T-cell (primary cell): ENCODE measurements at regions not wholly inside any gene's neighbourhood (a gene's known extent, or its start where the extent isn't known, plus 50 kb on each side); places are given as distances from the start of the nearest gene placed in this dataset.

Source experiments
- ATAC-seq, 4 experiments: fragments of 200-7000 bp in 3 of 4; fragments of 150-1000 bp in 1 of 4; cut with Tn5 transposase; replicated peaks in 1 of 4; 1 replicate in 3 of 4; 2 replicates in 1 of 4; pipeline ENCODE4 v1.10.0; 2021; ENCODE audit warnings: moderate library complexity in 3 of 4, mild to moderate bottlenecking in 2 of 4, moderate number of reproducible peaks in 1 of 4
- CTCF ChIA-PET, 2 donors: fragments of 300-600 bp; sonication (Branson Sonifier 250); formaldehyde crosslinking; loops; one replicate each; lab custom pipeline; 2022; ENCODE audit warnings: antibody characterized with exemption in 2 of 2; lab: Charles Lee
- POLR2A ChIA-PET, 2 donors: fragments of 300-600 bp; sonication (Branson Sonifier 250); formaldehyde crosslinking; loops; one replicate each; lab custom pipeline; 2022; ENCODE audit warnings: antibody characterized with exemption in 2 of 2; lab: Charles Lee
- DNase-seq, 35 experiments: peaks; one replicate each; pipeline versions ENCODE4 v3.0.0 to v3.0.0-alpha.2; 2013 to 2023
- H3K27ac ChIP-seq: one replicate; pipeline ENCODE4 v1.5.1; 2013; ENCODE audit warnings: low read length
- H3K27me3 ChIP-seq, 2 experiments: replicated peaks in 1 of 2; 1 replicate in 1 of 2; 2 replicates in 1 of 2; pipeline versions ENCODE4 v1.6.1 to v1.7.0; 2013; ENCODE audit warnings: low read length in 1 of 2, mixed read lengths in 1 of 2; ENCODE audit not compliant: control insufficient read depth in 2 of 2, insufficient read depth in 2 of 2; ENCODE audit errors: extremely low read depth in 1 of 2
- H3K36me3 ChIP-seq, 2 donors: 1 replicate in 1 of 2; 2 replicates in 1 of 2; pipeline versions ENCODE4 v1.6.1 to v1.7.0; 2013; ENCODE audit warnings: low read length in 1 of 2; ENCODE audit not compliant: control insufficient read depth in 2 of 2, insufficient read depth in 1 of 2; ENCODE audit errors: extremely low read depth in 1 of 2
- H3K4me1 ChIP-seq, 2 experiments: 1 replicate in 1 of 2; 2 replicates in 1 of 2; pipeline versions ENCODE4 v1.6.1 to v1.7.0; 2013; ENCODE audit warnings: low read length in 2 of 2, mixed read lengths in 1 of 2; ENCODE audit not compliant: insufficient read depth in 2 of 2, control insufficient read depth in 1 of 2; ENCODE audit errors: extremely low read depth in 1 of 2
- H3K4me3 ChIP-seq, 2 donors: 1 replicate in 1 of 2; 2 replicates in 1 of 2; pipeline versions ENCODE4 v1.5.1 to v1.7.0; 2013; ENCODE audit warnings: mild to moderate bottlenecking in 2 of 2, low read length in 1 of 2, moderate library complexity in 1 of 2; ENCODE audit not compliant: control insufficient read depth in 1 of 2; ENCODE audit errors: extremely low read depth in 1 of 2
- H3K9me3 ChIP-seq: 2 replicates; pipeline ENCODE4 v1.7.0; 2013
- H3K27ac Mint-ChIP-seq, 2 donors: one replicate each; pipeline ENCODE4 v1.8.0; 2020 to 2021; ENCODE audit warnings: mild to moderate bottlenecking in 2 of 2, mixed read lengths in 2 of 2
- H3K27me3 Mint-ChIP-seq, 2 donors: one replicate each; pipeline ENCODE4 v1.8.0; 2021 to 2022; ENCODE audit warnings: mixed read lengths in 2 of 2
- H3K36me3 Mint-ChIP-seq: one replicate; pipeline ENCODE4 v1.8.0; 2021; ENCODE audit warnings: mixed read lengths
- H3K4me1 Mint-ChIP-seq, 3 donors: one replicate each; pipeline ENCODE4 v1.8.0; 2020 to 2022; ENCODE audit warnings: mixed read lengths in 3 of 3, mild to moderate bottlenecking in 1 of 3
- H3K4me3 Mint-ChIP-seq, 3 donors: one replicate each; pipeline ENCODE4 v1.8.0; 2020 to 2022; ENCODE audit warnings: mild to moderate bottlenecking in 3 of 3, mixed read lengths in 3 of 3, moderate library complexity in 3 of 3
- H3K9me3 Mint-ChIP-seq, 3 donors: one replicate each; pipeline ENCODE4 v1.8.0; 2020 to 2022; ENCODE audit warnings: mixed read lengths in 3 of 3
- WGBS: methylation state at CpG from one replicate; pipeline ENCODE4 v1.1.5; 2013; ENCODE audit warnings: missing lambda C conversion rate; ENCODE audit not compliant: insufficient coverage; 5-methylcytosine and 5-hydroxymethylcytosine counted together

DNA sequence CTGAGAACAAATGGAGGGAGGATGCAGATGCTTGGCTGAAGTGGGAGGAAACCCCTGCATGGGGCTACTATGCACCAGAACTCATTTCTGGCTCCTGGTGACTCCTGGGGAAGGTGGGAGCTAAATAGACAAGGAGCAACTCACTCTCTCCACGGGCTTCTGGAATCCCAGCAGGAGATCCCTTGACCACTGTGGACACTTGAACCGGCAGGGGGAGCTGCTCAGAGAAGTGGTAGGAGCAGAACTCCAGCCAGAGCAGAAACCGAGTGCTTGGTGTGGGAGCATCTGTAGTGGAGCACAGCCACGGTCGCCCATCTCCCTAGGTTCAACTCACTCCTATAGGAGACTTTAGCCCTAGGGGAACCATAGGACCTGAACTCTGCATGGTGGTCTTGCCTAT, 205.6 kb upstream of the GJB5 start:
- Histone ChIP-seq H3K27me3 (peaks cover 0 to 18% of the 10 kb centered on the region in 2 experiments), H3K4me3 (no peak overlapping the region), H3K9me3 (no peaks in the 10 kb centered on the region), H3K36me3 (no peaks in the 10 kb centered on the region), H3K4me1 (no peaks in the 10 kb centered on the region), H3K27ac (no peak overlapping the region)
- POLR2A ChIA-PET, result no interaction called here
- DNase-seq (no peak), ATAC-seq (no peak)
- H3K27me3 Mint-ChIP-seq, result peaks cover 22 to 30% of the 10 kb centered on the region in 2 donors
- H3K4me3 Mint-ChIP-seq, result no peak overlapping the region
- peaks cover 4 to 8% (median 5%) of the 10 kb centered on the region in 3 donors for H3K9me3 Mint-ChIP-seq
- no peaks in the 10 kb centered on the region for H3K36me3 Mint-ChIP-seq
- no CpG with 5 or more reads among the region's 5 CpGs for WGBS
- H3K27ac Mint-ChIP-seq, result no peak overlapping the region
- CTCF ChIA-PET, result no interaction called here
- H3K4me1 Mint-ChIP-seq, result no peaks in the 10 kb centered on the region

DNA sequence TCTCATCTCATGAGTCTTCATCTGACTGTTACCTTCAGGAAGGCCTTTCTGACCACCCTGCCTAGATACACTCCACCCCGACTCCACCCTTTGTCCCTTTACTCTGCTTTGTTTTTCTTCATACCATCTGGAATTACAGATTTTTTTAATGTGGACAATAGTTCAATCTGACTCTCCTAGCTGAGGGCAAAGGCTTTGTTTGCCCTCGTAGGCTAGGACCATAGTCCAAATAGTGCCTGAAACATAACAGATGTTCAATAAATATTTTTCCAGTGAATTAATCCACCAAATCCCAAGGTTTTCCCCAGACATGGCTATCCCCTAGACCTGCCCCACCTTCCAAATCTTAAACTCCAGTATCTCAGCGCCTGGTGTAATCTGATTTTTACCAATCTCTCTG, 176.5 kb upstream of the GJB5 start:
- no peak overlapping the region for H3K27ac Mint-ChIP-seq
- H3K27me3 ChIP-seq, result peaks cover 0 to 11% of the 10 kb centered on the region in 2 experiments
- peaks cover 40 to 43% of the 10 kb centered on the region in 2 donors for H3K27me3 Mint-ChIP-seq
- no peak overlapping the region for H3K4me3 ChIP-seq
- H3K4me3 Mint-ChIP-seq, result no peak overlapping the region
- ATAC-seq (no peak), DNase-seq (no peak)
- H3K4me1 ChIP-seq, result no peaks in the 10 kb centered on the region
- CTCF ChIA-PET, result no interaction called here
- no peaks in the 10 kb centered on the region for H3K36me3 Mint-ChIP-seq
- H3K36me3 ChIP-seq, result no peaks in the 10 kb centered on the region
- WGBS, result 76% methylated on average over 3 of the region's 3 CpGs
- H3K4me1 Mint-ChIP-seq, result no peaks in the 10 kb centered on the region
- peaks cover 0 to under 1% (median 0%) of the 10 kb centered on the region in 3 donors for H3K9me3 Mint-ChIP-seq
- POLR2A ChIA-PET, result no interaction called here
- no peak overlapping the region for H3K27ac ChIP-seq
- no peaks in the 10 kb centered on the region for H3K9me3 ChIP-seq

DNA sequence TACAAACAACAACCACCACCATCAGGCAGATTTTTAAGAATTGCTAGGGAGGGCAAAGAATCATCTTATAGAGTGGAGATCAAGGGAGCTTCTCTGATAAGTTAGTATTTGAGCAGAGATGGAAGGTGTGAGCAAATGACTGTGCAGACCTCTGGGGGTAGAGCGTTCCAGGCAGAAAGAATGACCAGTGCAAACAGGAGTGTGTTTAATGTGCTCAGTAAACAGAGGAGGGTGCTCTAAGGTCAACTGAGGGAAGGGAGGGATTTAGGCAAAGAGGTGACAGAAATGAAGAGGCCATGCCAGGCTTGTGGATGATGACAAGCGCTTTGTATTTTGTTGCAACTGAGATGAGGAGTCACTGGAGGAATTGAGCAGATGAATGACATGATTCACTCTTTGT, 172.5 kb upstream of the GJB5 start:
- DNase-seq (no peak), ATAC-seq (no peak)
- H3K4me1 Mint-ChIP-seq, result no peaks in the 10 kb centered on the region
- Histone ChIP-seq H3K27me3 (no peaks in the 10 kb centered on the region), H3K36me3 (no peaks in the 10 kb centered on the region), H3K4me1 (no peaks in the 10 kb centered on the region), H3K27ac (no peak overlapping the region), H3K9me3 (no peaks in the 10 kb centered on the region), H3K4me3 (no peak overlapping the region)
- H3K9me3 Mint-ChIP-seq, result no peaks in the 10 kb centered on the region
- H3K4me3 Mint-ChIP-seq, result no peak overlapping the region
- 79% methylated on average over 1 of the region's 2 CpGs for WGBS
- H3K36me3 Mint-ChIP-seq, result no peaks in the 10 kb centered on the region
- H3K27ac Mint-ChIP-seq, result no peak overlapping the region
- ChIA-PET CTCF (no interaction called here), POLR2A (no interaction called here)
- H3K27me3 Mint-ChIP-seq, result peaks cover 26 to 27% of the 10 kb centered on the region in 2 donors

DNA sequence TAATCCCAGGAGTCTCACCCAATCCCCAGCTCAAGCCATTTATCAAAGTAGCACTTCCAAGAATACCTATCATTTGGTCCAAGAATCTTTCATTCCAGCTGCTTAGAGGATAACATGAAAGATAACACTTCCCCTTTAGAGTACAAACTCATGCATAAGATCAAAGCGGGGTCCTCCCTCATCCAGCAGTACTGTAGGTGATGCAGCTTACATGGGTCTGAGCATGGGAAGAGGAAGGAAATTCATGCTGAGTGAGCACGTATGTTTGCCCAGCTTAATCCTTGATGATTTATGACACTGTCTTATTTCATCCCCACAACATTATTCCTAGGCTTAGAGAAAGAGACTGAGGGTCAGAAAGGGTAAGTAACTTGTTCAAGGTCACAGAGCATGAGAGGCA, 167.1 kb upstream of the GJB5 start:
- Histone ChIP-seq H3K27me3 (peaks cover 0 to 14% of the 10 kb centered on the region in 2 experiments), H3K9me3 (no peaks in the 10 kb centered on the region), H3K4me1 (no peaks in the 10 kb centered on the region), H3K36me3 (no peaks in the 10 kb centered on the region), H3K27ac (no peak overlapping the region), H3K4me3 (no peak overlapping the region)
- no peak for DNase-seq
- Mint-ChIP-seq H3K4me1 (no peaks in the 10 kb centered on the region), H3K9me3 (no peaks in the 10 kb centered on the region), H3K27me3 (peaks cover 9 to 10% of the 10 kb centered on the region in 2 donors), H3K27ac (no peak overlapping the region), H3K36me3 (no peaks in the 10 kb centered on the region), H3K4me3 (no peak overlapping the region)
- WGBS, result no CpG with 5 or more reads among the region's 2 CpGs
- ChIA-PET POLR2A (no interaction called here), CTCF (no interaction called here)
- no peak for ATAC-seq

DNA sequence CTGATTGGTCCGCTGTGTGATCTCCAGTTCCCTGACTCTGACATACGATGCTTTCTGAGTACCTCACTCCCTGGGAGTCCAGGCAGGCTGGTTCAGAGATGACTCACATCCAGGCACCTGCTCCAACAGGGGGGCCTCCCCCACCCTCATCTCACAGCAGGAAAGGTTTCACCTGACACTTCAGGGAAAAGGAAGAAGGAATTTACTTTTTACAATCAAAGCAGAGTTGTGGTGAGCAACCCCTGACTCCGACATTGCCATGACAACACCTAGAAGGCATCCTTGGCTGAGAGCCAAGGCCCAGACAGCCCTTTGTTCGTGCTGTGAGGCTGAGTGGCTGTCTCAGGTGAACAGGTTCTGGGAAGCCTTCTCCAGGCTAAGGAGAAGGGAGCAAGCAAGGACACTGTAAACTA, 164.6 kb upstream of the GJB5 start:
- peaks cover 11 to 14% of the 10 kb centered on the region in 2 donors for H3K27me3 Mint-ChIP-seq
- no peaks in the 10 kb centered on the region for H3K9me3 Mint-ChIP-seq
- no peaks in the 10 kb centered on the region for H3K36me3 Mint-ChIP-seq
- peaks cover 0 to 14% of the 10 kb centered on the region in 2 experiments for H3K27me3 ChIP-seq
- no peak overlapping the region for H3K4me3 Mint-ChIP-seq
- no peak for ATAC-seq
- H3K9me3 ChIP-seq, result no peaks in the 10 kb centered on the region
- H3K4me1 Mint-ChIP-seq, result no peaks in the 10 kb centered on the region
- no peak overlapping the region for H3K4me3 ChIP-seq
- H3K36me3 ChIP-seq, result no peaks in the 10 kb centered on the region
- H3K4me1 ChIP-seq, result no peaks in the 10 kb centered on the region
- 80% methylated on average over 1 of the region's 4 CpGs for WGBS
- H3K27ac ChIP-seq, result no peak overlapping the region
- no peak overlapping the region for H3K27ac Mint-ChIP-seq
- POLR2A ChIA-PET, result no interaction called here
- no peak for DNase-seq
- CTCF ChIA-PET, result no interaction called here

DNA sequence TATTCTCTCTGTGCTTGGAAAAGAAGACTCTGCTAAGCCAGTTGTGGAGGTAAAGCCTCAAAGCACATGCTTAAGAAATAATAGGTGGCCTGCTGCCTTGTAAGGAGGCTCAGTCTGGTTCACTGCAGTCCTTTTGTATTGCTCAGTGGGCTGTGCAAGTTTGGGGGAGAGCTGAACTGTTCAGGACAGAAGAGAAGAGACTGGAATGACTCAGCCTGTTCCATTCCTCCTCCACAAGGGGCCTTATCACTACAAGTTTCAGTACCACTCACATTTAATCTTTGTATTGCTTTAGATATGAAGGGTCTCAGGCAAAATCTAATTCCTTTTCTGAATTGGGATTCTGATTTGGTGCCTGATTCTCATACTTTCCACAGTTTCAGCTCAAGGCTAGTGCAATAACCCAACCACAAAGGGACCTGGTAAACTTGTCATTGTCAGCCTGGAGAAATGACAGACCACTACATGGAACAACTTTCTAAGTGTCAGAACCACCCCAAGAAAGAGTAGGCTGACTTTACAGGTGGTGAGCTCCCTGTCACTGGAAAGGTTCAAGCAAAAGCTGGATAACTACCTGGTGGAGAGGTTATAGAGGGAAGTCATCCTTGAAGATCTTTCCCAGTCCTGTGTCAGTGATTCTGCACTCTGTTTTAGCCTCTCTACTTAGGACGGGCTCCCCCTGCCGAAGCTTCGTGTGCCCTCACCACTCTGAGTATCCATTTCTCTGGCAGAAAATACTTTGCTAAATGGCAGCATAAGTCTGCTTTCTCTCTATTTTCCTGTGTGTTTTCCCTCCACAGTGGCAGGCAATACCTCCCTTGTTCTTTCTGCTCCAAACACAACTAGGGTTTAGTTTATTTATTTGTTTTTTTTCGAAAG, 162.9 kb upstream of the GJB5 start:
- H3K27ac ChIP-seq, result no peak overlapping the region
- Mint-ChIP-seq H3K27ac (no peak overlapping the region), H3K9me3 (no peaks in the 10 kb centered on the region), H3K4me3 (no peak overlapping the region), H3K36me3 (no peaks in the 10 kb centered on the region), H3K27me3 (peaks cover 11 to 14% of the 10 kb centered on the region in 2 donors), H3K4me1 (no peaks in the 10 kb centered on the region)
- H3K27me3 ChIP-seq, result peaks cover 0 to 14% of the 10 kb centered on the region in 2 experiments
- ChIA-PET POLR2A (no interaction called here), CTCF (interaction anchor here in 1 of 2 donors (0.6 kb wide), 1 partner anchor 962 kb away, joined by 3 read pairs; no protein-coding TSS in a partner anchor)
- DNase-seq, result no peak
- no peaks in the 10 kb centered on the region for H3K36me3 ChIP-seq
- no peaks in the 10 kb centered on the region for H3K9me3 ChIP-seq
- H3K4me1 ChIP-seq, result no peaks in the 10 kb centered on the region
- ATAC-seq, result no peak
- 93% methylated on average over 3 of the region's 4 CpGs for WGBS
- no peak overlapping the region for H3K4me3 ChIP-seq
